ENCODE measurements at regions not wholly inside any gene's neighbourhood (a gene's known extent, or its start where the extent isn't known, plus 50 kb on each side); places are given as distances from the start of the nearest gene placed in this dataset.

DNA sequence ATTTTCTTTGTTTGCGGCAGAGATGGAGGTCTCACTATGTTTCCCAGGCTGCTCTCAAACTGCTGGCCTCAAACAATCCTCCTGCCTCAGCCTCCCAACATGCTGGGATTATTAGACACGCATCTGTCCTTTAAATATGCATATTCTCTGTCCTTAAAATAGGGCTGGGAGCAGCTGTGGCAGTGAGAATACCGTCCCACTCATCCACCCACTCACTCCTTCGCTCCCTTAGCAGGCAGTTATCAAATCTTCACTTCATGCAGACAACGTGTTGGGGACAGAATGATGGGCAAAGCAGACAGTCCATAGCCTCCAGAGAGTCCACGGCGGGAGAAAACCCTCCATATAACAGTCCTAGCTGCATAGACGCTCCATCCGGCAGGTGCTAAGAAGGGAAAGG, 179.4 kb downstream of the ZBTB18 start:
- TF ChIP-seq, protein P1, sequence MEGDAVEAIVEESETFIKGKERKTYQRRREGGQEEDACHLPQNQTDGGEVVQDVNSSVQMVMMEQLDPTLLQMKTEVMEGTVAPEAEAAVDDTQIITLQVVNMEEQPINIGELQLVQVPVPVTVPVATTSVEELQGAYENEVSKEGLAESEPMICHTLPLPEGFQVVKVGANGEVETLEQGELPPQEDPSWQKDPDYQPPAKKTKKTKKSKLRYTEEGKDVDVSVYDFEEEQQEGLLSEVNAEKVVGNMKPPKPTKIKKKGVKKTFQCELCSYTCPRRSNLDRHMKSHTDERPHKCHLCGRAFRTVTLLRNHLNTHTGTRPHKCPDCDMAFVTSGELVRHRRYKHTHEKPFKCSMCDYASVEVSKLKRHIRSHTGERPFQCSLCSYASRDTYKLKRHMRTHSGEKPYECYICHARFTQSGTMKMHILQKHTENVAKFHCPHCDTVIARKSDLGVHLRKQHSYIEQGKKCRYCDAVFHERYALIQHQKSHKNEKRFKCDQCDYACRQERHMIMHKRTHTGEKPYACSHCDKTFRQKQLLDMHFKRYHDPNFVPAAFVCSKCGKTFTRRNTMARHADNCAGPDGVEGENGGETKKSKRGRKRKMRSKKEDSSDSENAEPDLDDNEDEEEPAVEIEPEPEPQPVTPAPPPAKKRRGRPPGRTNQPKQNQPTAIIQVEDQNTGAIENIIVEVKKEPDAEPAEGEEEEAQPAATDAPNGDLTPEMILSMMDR (IDR thresholded peaks at IDR 0.05; ENCODE audit: insufficient read depth, low read depth, low read length): no peak
- TF ChIP-seq EZH2 (IDR thresholded peaks at IDR 0.05; ENCODE audit: insufficient read depth, low read length): no peak
